ENCODE measurements at regions not wholly inside any gene's neighbourhood (a gene's known extent, or its start where the extent isn't known, plus 50 kb on each side); places are given as distances from the start of the nearest gene placed in this dataset.

- Histone ChIP-seq H3K9me3 (replicated peaks) (no peaks in the 10 kb centered on the region), H3K4me1 (no peaks in the 10 kb centered on the region), H3K4me3 (no peak overlapping the region), H3K27ac (replicated peaks) (no peak overlapping the region), H3K27me3 (ENCODE audit: low read depth) (peaks cover 2% of the 10 kb centered on the region), H3K36me3 (no peaks in the 10 kb centered on the region)
- no peak for DNase-seq
- TF ChIP-seq, protein P1, sequence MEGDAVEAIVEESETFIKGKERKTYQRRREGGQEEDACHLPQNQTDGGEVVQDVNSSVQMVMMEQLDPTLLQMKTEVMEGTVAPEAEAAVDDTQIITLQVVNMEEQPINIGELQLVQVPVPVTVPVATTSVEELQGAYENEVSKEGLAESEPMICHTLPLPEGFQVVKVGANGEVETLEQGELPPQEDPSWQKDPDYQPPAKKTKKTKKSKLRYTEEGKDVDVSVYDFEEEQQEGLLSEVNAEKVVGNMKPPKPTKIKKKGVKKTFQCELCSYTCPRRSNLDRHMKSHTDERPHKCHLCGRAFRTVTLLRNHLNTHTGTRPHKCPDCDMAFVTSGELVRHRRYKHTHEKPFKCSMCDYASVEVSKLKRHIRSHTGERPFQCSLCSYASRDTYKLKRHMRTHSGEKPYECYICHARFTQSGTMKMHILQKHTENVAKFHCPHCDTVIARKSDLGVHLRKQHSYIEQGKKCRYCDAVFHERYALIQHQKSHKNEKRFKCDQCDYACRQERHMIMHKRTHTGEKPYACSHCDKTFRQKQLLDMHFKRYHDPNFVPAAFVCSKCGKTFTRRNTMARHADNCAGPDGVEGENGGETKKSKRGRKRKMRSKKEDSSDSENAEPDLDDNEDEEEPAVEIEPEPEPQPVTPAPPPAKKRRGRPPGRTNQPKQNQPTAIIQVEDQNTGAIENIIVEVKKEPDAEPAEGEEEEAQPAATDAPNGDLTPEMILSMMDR (IDR thresholded peaks at IDR 0.05; ENCODE audit: borderline replicate concordance), result no peak
- intact Hi-C loops (cut with micrococcal nuclease), result loop anchor here (10.0 kb wide), 1 partner anchor 716 kb away; no protein-coding TSS in a partner anchor
Measured at GRCh38 chr12:105428793-105429395, 98.4 kb downstream of the C12orf75 start.

- Histone ChIP-seq H3K9me3 (replicated peaks) (no peaks in the 10 kb centered on the region), H3K27me3 (ENCODE audit: low read depth) (peaks cover 4% of the 10 kb centered on the region), H3K4me1 (no peaks in the 10 kb centered on the region), H3K27ac (replicated peaks) (no peak overlapping the region), H3K4me3 (no peak overlapping the region), H3K36me3 (no peaks in the 10 kb centered on the region)
- no peak for DNase-seq
- TF ChIP-seq, protein P1 (IDR thresholded peaks at IDR 0.05; ENCODE audit: borderline replicate concordance), result no peak
- intact Hi-C loops (cut with micrococcal nuclease), result loop anchor here (10.0 kb wide), 1 partner anchor 715 kb away; no protein-coding TSS in a partner anchor
Measured at GRCh38 chr12:105429511-105429910, 99.0 kb downstream of the C12orf75 start.

DNA sequence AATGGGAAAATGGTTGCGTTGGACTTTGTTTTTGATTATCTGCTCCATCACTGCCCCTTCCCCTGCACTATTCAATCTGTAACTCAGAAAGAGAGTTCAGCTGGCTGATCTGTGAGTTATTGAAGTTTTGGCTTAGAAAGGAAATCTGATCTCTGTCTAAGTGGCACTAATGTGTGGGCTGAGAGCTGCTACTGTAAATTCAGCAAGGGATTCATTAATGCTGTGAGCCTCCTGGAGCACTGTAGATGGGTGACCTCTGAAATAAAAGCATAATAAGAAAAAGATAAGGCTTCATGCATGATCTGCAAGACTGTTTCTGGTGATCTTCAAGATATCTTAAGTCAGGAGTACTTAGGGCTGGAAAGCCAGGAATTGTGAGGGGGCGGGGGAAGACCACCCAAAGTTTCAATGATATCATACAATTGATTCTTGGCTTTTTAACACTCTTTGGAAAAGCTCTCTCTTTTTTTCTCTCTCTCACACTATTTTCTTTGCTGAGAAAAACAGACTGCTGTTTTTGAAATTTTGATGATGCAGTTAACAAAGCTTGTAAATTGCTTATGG lies 101.1 kb downstream of the C12orf75 start:
- Histone ChIP-seq H3K4me1 (no peaks in the 10 kb centered on the region), H3K36me3 (no peaks in the 10 kb centered on the region), H3K27me3 (ENCODE audit: low read depth) (peaks cover 4% of the 10 kb centered on the region), H3K4me3 (no peak overlapping the region), H3K9me3 (replicated peaks) (no peaks in the 10 kb centered on the region), H3K27ac (replicated peaks) (no peak overlapping the region)
- intact Hi-C loops (cut with micrococcal nuclease), result no loop called here
- TF ChIP-seq, protein P1 (IDR thresholded peaks at IDR 0.05; ENCODE audit: borderline replicate concordance), result no peak
- no peak for DNase-seq

DNA sequence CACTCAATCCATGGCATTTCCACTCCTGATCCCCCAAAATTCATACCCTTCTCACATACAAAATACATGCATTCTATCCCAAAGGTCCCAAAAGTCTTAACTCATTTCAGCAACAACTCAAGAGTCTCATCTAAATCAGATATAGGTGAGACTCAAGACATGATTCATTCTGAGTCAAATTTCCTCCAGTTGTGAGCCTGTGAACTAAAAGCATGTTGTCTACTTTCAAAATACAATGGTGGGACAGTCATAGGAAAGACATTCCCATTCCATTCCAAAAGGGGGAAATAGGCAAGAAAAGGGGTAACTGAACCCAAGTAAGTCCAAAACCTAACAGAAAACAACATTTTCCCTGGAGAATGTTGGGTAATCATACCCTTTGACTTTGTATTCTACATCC lies 103.3 kb downstream of the C12orf75 start:
- TF ChIP-seq, protein P1 (IDR thresholded peaks at IDR 0.05; ENCODE audit: borderline replicate concordance), result no peak
- no peak for DNase-seq
- Histone ChIP-seq H3K27ac (replicated peaks) (no peak overlapping the region), H3K9me3 (replicated peaks) (no peaks in the 10 kb centered on the region), H3K27me3 (ENCODE audit: low read depth) (peaks cover 4% of the 10 kb centered on the region), H3K4me3 (no peak overlapping the region), H3K4me1 (no peaks in the 10 kb centered on the region), H3K36me3 (no peaks in the 10 kb centered on the region)
- intact Hi-C loops (cut with micrococcal nuclease), result no loop called here

- no peaks in the 10 kb centered on the region for H3K4me1 ChIP-seq
- peaks cover 4% of the 10 kb centered on the region for H3K27me3 ChIP-seq (ENCODE audit: low read depth)
- no peaks in the 10 kb centered on the region for H3K36me3 ChIP-seq
- no peak for DNase-seq
- TF ChIP-seq, protein P1 (IDR thresholded peaks at IDR 0.05; ENCODE audit: borderline replicate concordance), result no peak
- H3K4me3 ChIP-seq, result no peak overlapping the region
- intact Hi-C loops (cut with micrococcal nuclease), result no loop called here
- H3K9me3 ChIP-seq (replicated peaks), result peaks cover 4% of the 10 kb centered on the region
- no peak overlapping the region for H3K27ac ChIP-seq (replicated peaks)
Measured at GRCh38 chr12:105436636-105437035, 106.1 kb downstream of the C12orf75 start.
